ENCODE measurements at regions not wholly inside any gene's neighbourhood (a gene's known extent, or its start where the extent isn't known, plus 50 kb on each side); places are given as distances from the start of the nearest gene placed in this dataset.
"Not testable (repeated sequence)": the region's sequence is repeated elsewhere in the genome, so short reads cannot be mapped to it uniquely, and the experiment has no call there.

- no peak for DNase-seq
These were observed 671.3 kb upstream of the CHAC2 start for GRCh38 chr2:53096351-53096750.

- no peak for DNase-seq
These were observed 671.9 kb upstream of the CHAC2 start for GRCh38 chr2:53095664-53096063.

- no peak for DNase-seq
These were observed 672.4 kb upstream of the CHAC2 start for GRCh38 chr2:53095227-53095626.

GRCh38 chr2:53093355-53093754 lies 674.2 kb upstream of the CHAC2 start:
- DNase-seq: no peak

- DNase-seq: no peak
These were observed 676.4 kb upstream of the CHAC2 start for GRCh38 chr2:53091183-53091582.

- no peak for DNase-seq
These were observed 679.6 kb upstream of the CHAC2 start for GRCh38 chr2:53087874-53088461.

GRCh38 chr2:53087262-53087873 lies 680.2 kb upstream of the CHAC2 start:
- no peak for DNase-seq

GRCh38 chr2:53077413-53077812 lies 690.2 kb upstream of the CHAC2 start:
- no peak for DNase-seq

- DNase-seq: no peak
These were observed 691.8 kb upstream of the CHAC2 start for GRCh38 chr2:53075760-53076159.

- no peak for DNase-seq
These were observed 700.1 kb upstream of the CHAC2 start for GRCh38 chr2:53067533-53067932.

- DNase-seq: no peak
These were observed 700.5 kb upstream of the CHAC2 start for GRCh38 chr2:53067056-53067455.

GRCh38 chr2:53064154-53064553 lies 703.5 kb upstream of the CHAC2 start:
- DNase-seq: no peak

- DNase-seq: no peak
These were observed 709.1 kb upstream of the CHAC2 start for GRCh38 chr2:53058526-53058925.

GRCh38 chr2:53053937-53054336 lies 713.7 kb upstream of the CHAC2 start:
- DNase-seq: no peak

GRCh38 chr2:53051157-53051556 lies 716.4 kb upstream of the CHAC2 start:
- DNase-seq: no peak

- no peak for DNase-seq
These were observed 726.9 kb upstream of the CHAC2 start for GRCh38 chr2:53040536-53041229.

- no peak for DNase-seq
These were observed 731.4 kb upstream of the CHAC2 start for GRCh38 chr2:53036196-53036595.

GRCh38 chr2:53035153-53035552 lies 732.5 kb upstream of the CHAC2 start:
- DNase-seq: no peak

GRCh38 chr2:53033411-53033810 lies 734.2 kb upstream of the CHAC2 start:
- DNase-seq: no peak

GRCh38 chr2:53028746-53029423 lies 738.7 kb upstream of the CHAC2 start:
- no peak for DNase-seq

- DNase-seq: no peak
These were observed 739.4 kb upstream of the CHAC2 start for GRCh38 chr2:53028225-53028624.

- DNase-seq: not testable (repeated sequence)
These were observed 745.4 kb upstream of the CHAC2 start for GRCh38 chr2:53022248-53022647.

- no peak for DNase-seq
These were observed 745.8 kb upstream of the CHAC2 start for GRCh38 chr2:53021828-53022227.

GRCh38 chr2:53021292-53021691 lies 746.3 kb upstream of the CHAC2 start:
- DNase-seq: no peak

Measured in T1000 (cell line).